HG02763 (cell line): ENCODE measurements at regions not wholly inside any gene's neighbourhood (a gene's known extent, or its start where the extent isn't known, plus 50 kb on each side); places are given as distances from the start of the nearest gene placed in this dataset.
"Not testable (repeated sequence)": the region's sequence is repeated elsewhere in the genome, so short reads cannot be mapped to it uniquely, and the experiment has no call there.

Experiments
- ATAC-seq: cut with Tn5 transposase; IDR thresholded peaks from one replicate; pipeline ENCODE4 v1.9.1; 2021; ENCODE audit warnings: mild to moderate bottlenecking, moderate library complexity; ENCODE audit not compliant: unreplicated experiment

- no peak for ATAC-seq
These were observed 428.8 kb upstream of the ONECUT1 start for GRCh38 chr15:53218666-53219580.

GRCh38 chr15:53216036-53216435, 425.9 kb upstream of the ONECUT1 start:
- ATAC-seq: no peak

DNA sequence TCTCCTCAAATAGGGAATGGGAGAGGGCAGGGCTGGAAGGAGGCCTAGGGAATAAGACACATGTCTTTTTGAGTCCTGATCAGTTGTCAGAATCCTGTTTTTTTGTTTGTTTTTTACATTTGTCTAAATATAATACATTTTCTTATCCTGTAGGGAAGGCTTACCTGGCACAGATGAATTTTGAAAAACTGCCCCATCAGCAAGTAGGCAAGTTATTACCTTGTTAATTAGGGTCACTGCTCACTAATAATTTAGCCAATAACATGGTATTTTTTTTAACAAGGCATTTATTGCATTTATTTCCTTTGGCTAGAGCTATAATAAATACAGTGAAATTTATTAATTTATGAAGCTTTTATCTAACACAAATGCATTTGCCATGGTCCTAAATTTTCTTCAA, 423.2 kb upstream of the ONECUT1 start:
- no peak for ATAC-seq

DNA sequence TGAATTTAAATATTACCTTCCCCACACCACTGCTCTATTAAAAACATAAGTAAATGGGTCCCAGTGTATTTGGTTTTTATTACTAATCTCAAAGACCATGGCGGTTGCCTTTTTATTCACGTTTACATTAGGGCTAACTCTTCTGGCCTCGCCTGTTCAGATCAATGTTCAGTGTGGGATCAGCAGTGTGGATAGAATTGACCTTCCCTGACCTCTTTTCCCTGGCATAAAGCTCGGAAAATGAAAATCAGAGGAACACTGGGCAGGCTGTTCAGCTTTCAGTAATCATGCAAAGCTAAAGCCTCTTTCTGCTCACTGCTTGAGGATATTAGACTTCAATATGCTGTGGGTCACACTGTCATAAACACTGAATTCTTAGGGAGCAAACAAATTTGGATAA, 422.6 kb upstream of the ONECUT1 start:
- ATAC-seq: no peak

DNA sequence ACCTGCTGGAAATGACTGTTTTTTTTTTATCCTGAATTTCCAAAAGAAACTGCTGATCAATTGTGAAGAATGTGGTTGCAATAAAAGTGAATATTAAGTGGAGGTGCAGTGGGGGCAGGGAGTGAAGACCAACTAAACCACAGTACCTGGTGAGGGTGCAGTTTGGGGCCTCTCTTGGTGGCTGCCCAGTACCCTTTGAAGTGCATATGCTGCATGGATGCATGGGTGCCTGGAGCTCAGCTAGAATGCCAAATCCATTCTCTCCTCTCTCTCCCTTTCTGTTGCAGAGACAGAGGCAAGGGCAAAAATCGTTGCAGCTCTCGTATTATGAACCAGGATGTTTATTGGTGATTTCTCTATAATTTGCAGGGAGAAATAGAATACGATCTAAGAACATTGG, 420.5 kb upstream of the ONECUT1 start:
- no peak for ATAC-seq

DNA sequence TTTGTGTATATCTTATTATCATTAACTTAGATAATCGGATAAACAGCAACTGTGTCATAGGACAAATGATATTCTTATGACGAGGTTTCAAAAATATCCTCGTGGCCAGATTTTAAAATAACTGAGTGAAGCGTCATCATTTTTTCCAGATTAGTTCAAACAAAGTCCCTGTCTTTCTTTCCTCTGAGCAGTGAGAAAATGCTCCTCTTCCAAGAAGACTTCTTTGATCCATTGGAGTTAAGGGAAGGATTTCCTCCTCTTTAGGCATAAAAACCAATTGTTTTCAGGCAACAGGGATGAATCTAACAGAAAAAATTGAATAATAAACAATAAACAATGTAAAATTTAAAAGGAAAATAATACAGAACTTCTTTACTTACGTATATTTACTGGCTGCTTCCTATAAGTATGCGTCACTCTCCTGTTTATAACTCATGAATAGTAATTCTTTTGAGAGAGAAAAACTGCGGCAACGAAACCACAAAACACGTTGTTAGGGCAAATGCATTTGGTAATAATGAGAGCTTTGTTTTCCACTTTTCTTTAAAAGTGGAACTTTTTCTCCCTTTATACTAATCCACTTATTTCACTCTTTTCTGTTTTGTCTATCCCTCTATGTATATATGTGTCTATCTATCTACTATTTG, 419.4 kb upstream of the ONECUT1 start:
- ATAC-seq: no peak

GRCh38 chr15:53208751-53209150, 418.6 kb upstream of the ONECUT1 start:
- no peak for ATAC-seq

DNA sequence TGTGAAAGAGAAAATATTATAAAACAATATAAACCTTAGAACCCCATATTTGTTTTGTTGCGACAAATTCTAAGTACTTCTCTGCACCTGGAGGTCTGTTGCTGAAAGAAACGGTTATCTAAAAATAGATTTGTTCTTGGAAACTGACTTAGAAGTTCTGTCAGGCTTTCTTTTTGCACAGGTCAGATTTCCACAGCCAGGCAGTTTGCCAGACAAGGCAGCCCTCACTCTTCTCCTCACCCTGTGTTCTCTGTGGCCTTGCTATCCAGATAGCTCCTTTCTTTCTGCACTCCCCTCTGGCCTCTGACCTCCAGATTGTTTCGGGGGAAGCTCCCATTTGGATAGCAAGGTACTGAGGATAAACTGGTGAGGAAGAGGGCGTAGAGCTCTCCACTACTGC, 413.3 kb upstream of the ONECUT1 start:
- ATAC-seq: no peak

DNA sequence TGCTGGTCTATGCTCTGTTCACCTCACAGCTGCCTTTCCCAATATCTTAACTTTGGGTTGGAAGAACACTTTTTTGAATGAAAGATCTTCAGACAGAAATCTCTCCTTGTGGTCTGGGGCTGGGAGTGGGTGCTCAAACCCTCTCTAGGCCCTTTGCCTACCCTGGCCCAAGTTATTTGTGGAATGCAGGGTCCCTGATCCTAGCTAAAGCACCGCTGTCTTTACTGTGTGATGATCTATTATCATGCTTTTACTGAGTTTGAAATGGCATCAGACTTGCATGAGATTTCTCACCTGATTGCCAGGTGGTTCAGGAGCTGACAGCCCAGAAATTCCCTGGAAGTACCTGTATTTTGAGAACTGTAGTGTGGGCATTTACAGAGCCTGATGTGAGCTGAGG, 412.7 kb upstream of the ONECUT1 start:
- ATAC-seq: no peak

GRCh38 chr15:53197426-53197839, 407.3 kb upstream of the ONECUT1 start:
- peak; percentile 65 for ATAC-seq

DNA sequence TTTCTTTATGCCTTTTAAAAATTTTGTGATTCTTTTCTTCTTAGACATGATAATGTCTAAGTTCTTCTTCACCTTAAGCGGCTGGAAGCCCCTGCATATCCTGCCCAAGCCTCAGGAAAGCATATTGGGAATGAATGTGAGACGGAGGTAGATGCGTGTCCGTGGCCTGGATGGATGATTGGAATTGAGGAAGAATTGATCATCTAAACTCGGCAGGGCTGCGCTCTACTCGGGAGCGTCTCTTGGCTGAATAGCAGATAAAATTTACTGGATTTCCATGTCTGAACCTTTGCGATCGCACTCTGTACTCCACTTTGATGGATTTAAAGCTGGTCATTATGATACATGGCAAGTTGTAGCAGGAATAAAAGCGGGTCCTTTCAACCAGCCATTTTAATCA, 406.7 kb upstream of the ONECUT1 start:
- ATAC-seq: no peak

DNA sequence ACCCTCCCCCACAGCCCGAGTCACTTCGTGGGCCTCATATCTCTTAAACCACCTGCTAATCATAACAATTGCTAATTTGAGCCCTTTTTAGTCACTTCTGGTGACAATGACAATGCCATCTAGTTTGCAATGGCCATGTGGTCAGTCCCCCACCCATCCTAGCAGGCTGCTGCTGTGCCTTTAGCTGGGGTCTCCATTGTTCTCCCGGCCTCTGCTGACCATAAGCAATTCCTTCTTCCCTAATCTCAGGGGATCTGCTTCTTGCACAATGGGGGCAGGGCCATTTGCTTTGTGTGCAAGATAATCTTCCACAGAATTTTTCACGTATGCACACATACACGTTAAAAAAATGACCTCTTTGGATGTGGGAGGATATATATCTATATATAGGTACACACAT, 406.1 kb upstream of the ONECUT1 start:
- no peak for ATAC-seq

DNA sequence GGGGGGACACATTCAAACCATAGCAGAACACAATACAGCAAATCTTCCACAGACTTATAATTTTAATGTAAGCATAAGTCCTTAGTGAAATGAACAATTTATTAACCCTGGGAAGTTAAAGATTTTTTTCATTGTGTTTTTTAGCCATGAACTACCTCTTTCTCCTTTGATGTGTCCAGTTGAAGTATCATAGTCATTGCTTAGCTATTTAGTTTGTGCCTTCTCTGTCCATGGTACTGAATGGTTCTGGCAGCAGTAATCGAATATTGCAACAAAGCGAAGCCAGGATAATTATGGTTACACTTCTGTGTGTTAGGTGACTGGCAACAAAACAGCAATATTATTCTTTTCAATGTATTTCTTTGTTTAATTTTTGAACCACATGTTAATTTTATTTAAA, 403.0 kb upstream of the ONECUT1 start:
- no peak for ATAC-seq

DNA sequence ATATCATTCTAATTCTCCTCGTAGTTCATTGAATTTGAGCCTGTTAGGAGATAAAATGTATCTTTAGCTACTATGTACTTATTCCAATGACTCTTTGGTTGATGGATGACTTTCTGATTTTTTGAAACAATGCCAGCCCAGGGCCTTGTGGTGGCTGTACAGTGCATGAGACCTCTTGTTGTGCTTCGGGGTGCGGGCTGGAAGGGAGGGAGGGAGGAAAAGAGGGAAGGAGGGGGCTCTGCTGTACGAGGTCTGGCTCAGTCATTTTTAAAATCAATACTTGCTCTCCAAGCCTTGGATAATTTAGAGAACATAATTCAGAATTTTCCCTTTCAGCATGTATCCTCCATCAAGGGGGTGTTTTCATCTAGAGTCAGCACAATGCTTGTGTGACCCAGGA, 399.7 kb upstream of the ONECUT1 start:
- ATAC-seq: no peak

DNA sequence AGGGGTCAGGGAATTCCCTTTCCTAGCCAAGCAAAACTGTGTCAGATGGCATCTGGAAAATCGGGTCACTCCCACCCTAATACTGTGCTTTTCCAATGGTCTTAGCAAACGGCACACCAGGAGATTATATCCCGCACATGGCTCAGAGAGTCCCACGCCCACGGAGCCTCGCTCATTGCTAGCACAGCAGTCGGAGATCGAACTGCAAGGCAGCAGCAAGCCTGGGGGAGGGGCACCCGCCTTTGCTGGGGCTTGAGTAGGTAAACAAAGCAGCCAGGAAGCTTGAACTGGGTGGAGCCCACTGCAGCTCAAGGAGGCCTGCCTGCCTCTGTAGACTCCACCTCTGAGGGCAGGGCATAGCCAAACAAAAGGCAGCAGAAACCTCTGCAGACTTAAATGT, 393.3 kb upstream of the ONECUT1 start:
- ATAC-seq: not testable (repeated sequence)

GRCh38 chr15:53171571-53171970, 381.4 kb upstream of the ONECUT1 start:
- ATAC-seq: no peak

DNA sequence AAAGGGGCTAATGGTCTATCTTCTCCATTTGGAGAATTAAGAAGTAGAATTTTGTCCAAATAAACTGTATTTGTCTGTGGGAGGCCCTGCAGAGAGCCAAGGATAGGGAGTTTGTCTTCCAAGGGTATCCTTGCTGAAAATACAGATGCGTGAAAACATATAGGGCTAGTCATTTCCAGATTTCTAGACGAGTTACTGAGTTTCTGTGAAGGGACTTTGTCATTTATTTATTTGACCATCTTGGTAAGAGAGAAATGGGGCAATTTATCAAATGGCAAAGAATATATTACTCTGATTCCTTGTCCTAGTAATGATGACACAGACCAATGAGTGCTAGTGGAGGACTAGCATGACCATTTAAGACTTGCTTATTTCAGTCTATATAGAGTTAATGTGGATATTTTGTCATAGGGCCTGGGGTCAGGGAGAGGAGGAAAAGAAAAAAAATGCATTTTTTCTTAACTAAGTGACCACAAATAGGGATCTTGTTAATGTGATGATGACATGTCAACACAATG, 376.6 kb upstream of the ONECUT1 start:
- ATAC-seq: no peak

DNA sequence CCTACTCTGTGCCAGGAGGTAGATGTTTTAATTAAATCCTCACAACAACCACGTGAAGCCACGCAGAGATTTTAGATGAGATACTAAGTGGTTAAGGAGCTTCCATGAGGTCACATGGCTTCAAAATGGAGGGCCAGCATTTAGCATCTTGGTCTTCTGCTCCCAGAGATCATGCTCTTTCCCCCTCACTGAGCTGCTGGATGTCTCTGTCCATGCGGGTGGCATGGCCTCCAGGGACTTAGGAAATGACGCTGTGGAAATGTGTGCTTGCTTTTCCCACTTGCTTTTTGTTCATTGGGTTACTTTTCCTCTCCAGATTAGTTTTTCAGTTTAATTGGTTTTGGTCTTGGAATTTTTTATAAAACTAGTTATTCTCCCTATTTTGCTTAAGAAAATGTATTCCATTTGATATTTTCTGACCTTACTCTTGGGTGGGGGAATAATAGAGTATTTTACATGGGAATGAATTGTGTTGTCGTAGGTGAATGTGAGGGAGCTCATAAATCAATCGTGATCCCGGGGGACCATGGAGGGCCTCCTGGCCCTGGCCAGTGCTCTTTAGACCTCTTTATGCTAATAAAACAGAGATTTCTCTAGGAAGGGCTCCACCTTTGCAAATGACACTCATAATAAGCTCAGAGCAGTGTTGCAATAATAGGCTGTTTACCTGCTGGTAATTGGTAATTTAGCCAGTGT, 376.0 kb upstream of the ONECUT1 start:
- ATAC-seq: no peak

- ATAC-seq: no peak
These were observed 370.1 kb upstream of the ONECUT1 start for GRCh38 chr15:53160092-53160704.

DNA sequence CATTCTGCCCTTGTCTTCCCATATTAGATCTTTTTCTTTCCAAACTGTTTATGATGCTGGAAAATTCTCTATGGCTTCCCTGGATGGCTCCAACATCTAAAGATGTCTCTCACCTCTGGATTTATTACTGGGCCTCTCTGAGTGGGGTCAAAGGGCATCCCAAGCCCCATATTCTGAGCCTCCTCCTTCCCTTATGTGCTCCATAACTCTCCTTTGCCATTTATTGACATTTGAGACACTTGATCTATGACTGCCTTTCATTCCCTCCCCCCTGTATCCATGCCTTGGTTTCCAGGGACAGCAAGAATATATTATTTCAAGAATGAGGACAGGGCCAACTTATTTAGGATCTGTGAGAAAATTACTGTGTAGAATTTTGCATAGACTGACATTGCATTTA, 369.3 kb upstream of the ONECUT1 start:
- no peak for ATAC-seq

DNA sequence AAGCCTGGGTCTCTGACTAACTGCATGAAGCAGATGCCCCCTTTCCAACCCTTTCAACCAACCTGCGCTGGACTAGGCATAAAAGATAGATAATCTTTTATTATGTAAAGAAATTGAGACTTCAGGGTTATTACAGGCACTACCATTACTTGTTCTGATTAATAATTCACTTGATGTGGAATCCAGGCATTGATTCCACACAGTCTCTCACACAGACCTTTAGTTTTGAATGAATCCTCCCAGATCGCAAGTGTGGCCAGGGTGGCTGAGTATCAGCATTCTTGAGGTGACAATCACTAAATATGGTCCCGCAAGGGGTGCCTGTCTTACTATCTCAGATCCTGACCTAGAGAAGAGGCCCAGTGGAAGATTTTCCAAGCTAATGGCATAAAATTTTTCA, 368.9 kb upstream of the ONECUT1 start:
- no peak for ATAC-seq
